Hepatocyte (in vitro differentiated cells): ENCODE measurements at regions not wholly inside any gene's neighbourhood (a gene's known extent, or its start where the extent isn't known, plus 50 kb on each side); places are given as distances from the start of the nearest gene placed in this dataset.

Experiments
- DNase-seq: peaks from one replicate; pipeline ENCODE4 v3.0.0-alpha.2; 2016; ENCODE audit warnings: low spot score
- H2AFZ ChIP-seq: fragments of 200-600 bp; sonication (generic); 2 replicates; pipeline ENCODE4 v1.6.0; 2016; ENCODE audit warnings: antibody characterized with exemption, mild to moderate bottlenecking
- H3K27ac ChIP-seq: fragments of 200-600 bp; sonication (generic); 2 replicates; pipeline ENCODE4 v1.5.1; 2016; ENCODE audit warnings: mild to moderate bottlenecking
- H3K27me3 ChIP-seq: fragments of 200-600 bp; sonication (generic); 2 replicates; pipeline ENCODE4 v1.6.1; 2016
- H3K36me3 ChIP-seq: fragments of 200-600 bp; sonication (generic); replicated peaks from 2 replicates; pipeline ENCODE4 v1.5.1; 2016; ENCODE audit warnings: low read depth; ENCODE audit not compliant: insufficient read depth
- H3K4me1 ChIP-seq: fragments of 200-600 bp; sonication (generic); 2 replicates; pipeline ENCODE4 v1.5.1; 2016; ENCODE audit warnings: mild to moderate bottlenecking, moderate library complexity; ENCODE audit not compliant: insufficient read depth
- H3K4me2 ChIP-seq: fragments of 200-600 bp; sonication (generic); 2 replicates; pipeline ENCODE4 v1.6.0; 2016
- H3K4me3 ChIP-seq: fragments of 200-600 bp; sonication (generic); 2 replicates; pipeline ENCODE4 v1.5.1; 2016; ENCODE audit warnings: mild to moderate bottlenecking
- H3K79me2 ChIP-seq: fragments of 200-600 bp; sonication (generic); 2 replicates; pipeline ENCODE4 v1.6.0; 2017; ENCODE audit warnings: mild to moderate bottlenecking
- H3K9me2 ChIP-seq: fragments of 200-600 bp; sonication (generic); replicated peaks from 2 replicates; pipeline ENCODE4 v1.6.0; 2017; ENCODE audit warnings: mild to moderate bottlenecking; ENCODE audit not compliant: insufficient read depth
- H3K9me3 ChIP-seq: fragments of 200-600 bp; sonication (generic); 2 replicates; pipeline ENCODE4 v1.5.1; 2016; ENCODE audit warnings: low read depth, mild to moderate bottlenecking
- H4K20me1 ChIP-seq: fragments of 200-600 bp; sonication (generic); 2 replicates; pipeline ENCODE4 v1.6.0; 2016; ENCODE audit warnings: mild to moderate bottlenecking; ENCODE audit not compliant: insufficient read depth, poor library complexity, severe bottlenecking
- EZH2 ChIP-seq: fragments of 200-600 bp; sonication (generic); IDR thresholded peaks from 2 replicates; pipeline ENCODE4 v1.6.1; 2016; ENCODE audit warnings: antibody characterized with exemption, mild to moderate bottlenecking, borderline replicate concordance
- EZH2phosphoT487 ChIP-seq: fragments of 200-600 bp; sonication (generic); IDR thresholded peaks from one replicate; pipeline ENCODE4 v1.6.1; 2018; ENCODE audit warnings: antibody characterized with exemption, mild to moderate bottlenecking, low read depth, moderate library complexity; ENCODE audit not compliant: unreplicated experiment, severe bottlenecking
- WGBS: methylation state at CpG from one replicate; pipeline ENCODE4 v1.1.6; 2016; ENCODE audit warnings: low lambda C conversion rate; ENCODE audit errors: missing lambda C conversion rate; 5-methylcytosine and 5-hydroxymethylcytosine counted together
- TF ChIP-seq, protein P1 (sequence below): fragments of 200-600 bp; sonication (generic); IDR thresholded peaks from 2 replicates; pipeline ENCODE4 v1.5.1; 2016; ENCODE audit warnings: antibody characterized with exemption, mild to moderate bottlenecking; ENCODE audit not compliant: poor library complexity

DNA sequence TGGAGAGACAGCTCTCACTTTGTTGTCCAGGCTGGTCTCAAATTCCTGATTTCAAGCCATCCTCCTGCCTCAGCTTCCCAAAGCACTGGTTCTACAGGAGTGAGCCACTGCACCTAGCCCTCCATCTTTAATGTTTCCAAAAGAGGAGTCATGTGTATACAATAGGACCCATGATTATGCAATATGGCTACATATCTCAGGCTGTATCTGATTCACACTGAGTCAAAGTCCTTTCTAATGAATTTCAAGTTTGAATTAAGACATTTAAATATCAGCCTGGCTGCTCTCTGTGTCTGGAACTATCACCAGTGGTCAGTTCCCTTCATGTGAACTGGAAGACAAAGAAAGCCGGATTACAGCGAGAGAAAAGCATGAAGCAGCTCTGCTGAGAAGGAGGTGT is 90.5 kb downstream of the MINAR1 start:
- Histone ChIP-seq H2AFZ (no peak overlapping the region), H3K4me1 (no peaks in the 10 kb centered on the region), H3K9me3 (no peaks in the 10 kb centered on the region), H4K20me1 (no peaks in the 10 kb centered on the region), H3K27me3 (no peaks in the 10 kb centered on the region), H3K27ac (no peak overlapping the region), H3K4me2 (no peak overlapping the region), H3K4me3 (no peak overlapping the region), H3K9me2 (no peaks in the 10 kb centered on the region), H3K79me2 (no peaks in the 10 kb centered on the region), H3K36me3 (no peaks in the 10 kb centered on the region)
- 83% methylated on average over 2 of the region's 2 CpGs for WGBS
- TF ChIP-seq, protein P1, sequence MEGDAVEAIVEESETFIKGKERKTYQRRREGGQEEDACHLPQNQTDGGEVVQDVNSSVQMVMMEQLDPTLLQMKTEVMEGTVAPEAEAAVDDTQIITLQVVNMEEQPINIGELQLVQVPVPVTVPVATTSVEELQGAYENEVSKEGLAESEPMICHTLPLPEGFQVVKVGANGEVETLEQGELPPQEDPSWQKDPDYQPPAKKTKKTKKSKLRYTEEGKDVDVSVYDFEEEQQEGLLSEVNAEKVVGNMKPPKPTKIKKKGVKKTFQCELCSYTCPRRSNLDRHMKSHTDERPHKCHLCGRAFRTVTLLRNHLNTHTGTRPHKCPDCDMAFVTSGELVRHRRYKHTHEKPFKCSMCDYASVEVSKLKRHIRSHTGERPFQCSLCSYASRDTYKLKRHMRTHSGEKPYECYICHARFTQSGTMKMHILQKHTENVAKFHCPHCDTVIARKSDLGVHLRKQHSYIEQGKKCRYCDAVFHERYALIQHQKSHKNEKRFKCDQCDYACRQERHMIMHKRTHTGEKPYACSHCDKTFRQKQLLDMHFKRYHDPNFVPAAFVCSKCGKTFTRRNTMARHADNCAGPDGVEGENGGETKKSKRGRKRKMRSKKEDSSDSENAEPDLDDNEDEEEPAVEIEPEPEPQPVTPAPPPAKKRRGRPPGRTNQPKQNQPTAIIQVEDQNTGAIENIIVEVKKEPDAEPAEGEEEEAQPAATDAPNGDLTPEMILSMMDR: no peak
- no peak for TF ChIP-seq EZH2phosphoT487
- TF ChIP-seq EZH2: no peak
- DNase-seq: no peak

DNA sequence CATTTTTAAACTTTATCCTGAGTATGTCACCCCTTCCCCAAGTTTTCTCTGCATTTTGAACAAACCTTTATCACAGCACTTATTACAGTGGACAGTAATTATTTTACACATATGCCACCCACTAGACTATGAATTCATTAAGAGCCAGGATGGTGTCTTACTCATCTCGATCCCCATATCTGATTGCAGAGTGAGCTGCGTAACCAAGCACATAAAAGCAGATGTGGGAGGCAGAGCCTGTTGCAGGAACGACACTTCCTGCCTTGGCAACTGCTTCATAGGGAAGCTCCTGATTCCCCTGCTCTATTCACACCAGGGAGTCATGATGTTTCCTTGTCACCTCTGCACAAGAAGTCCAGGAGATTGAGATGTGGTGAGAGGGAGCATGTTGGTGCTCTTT is 91.1 kb downstream of the MINAR1 start:
- no peak overlapping the region for H3K4me3 ChIP-seq
- H4K20me1 ChIP-seq: no peaks in the 10 kb centered on the region
- DNase-seq: no peak
- WGBS: 59% methylated on average over 3 of the region's 3 CpGs
- no peak overlapping the region for H2AFZ ChIP-seq
- no peaks in the 10 kb centered on the region for H3K36me3 ChIP-seq
- H3K27me3 ChIP-seq: no peaks in the 10 kb centered on the region
- H3K9me2 ChIP-seq: no peaks in the 10 kb centered on the region
- H3K79me2 ChIP-seq: no peaks in the 10 kb centered on the region
- no peak for TF ChIP-seq EZH2
- no peak for TF ChIP-seq EZH2phosphoT487
- TF ChIP-seq, protein P1: no peak
- no peak overlapping the region for H3K4me2 ChIP-seq
- H3K4me1 ChIP-seq: no peaks in the 10 kb centered on the region
- H3K27ac ChIP-seq: no peak overlapping the region
- H3K9me3 ChIP-seq: no peaks in the 10 kb centered on the region

DNA sequence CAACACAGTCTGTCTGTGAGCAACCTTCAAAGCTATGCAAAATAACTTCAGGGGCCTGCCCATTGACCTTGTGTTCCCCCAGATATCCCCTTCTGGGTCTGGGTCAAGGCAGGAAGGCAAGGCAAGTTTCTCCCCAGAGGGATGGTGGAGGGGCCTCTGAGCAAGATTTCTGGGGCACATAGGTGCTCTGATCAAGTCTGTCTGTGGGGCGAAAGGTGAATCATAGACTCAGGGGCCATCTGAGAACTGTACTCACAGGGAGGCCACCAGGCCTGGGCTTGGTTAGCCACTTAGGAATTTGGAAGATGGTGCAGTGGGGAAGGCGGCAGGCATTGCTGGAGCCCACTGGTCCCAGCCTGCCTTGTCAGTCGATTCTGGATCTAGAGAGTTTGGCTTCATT is 92.4 kb downstream of the MINAR1 start:
- Histone ChIP-seq H3K9me2 (no peaks in the 10 kb centered on the region), H3K4me2 (no peak overlapping the region), H3K27me3 (no peaks in the 10 kb centered on the region), H3K4me3 (no peak overlapping the region), H3K27ac (no peak overlapping the region), H3K36me3 (no peaks in the 10 kb centered on the region), H3K4me1 (no peaks in the 10 kb centered on the region), H3K9me3 (no peaks in the 10 kb centered on the region), H3K79me2 (no peaks in the 10 kb centered on the region), H4K20me1 (no peaks in the 10 kb centered on the region), H2AFZ (no peak overlapping the region)
- WGBS: 89% methylated on average over 3 of the region's 3 CpGs
- TF ChIP-seq EZH2: no peak
- TF ChIP-seq, protein P1: no peak
- TF ChIP-seq EZH2phosphoT487: no peak
- no peak for DNase-seq

DNA sequence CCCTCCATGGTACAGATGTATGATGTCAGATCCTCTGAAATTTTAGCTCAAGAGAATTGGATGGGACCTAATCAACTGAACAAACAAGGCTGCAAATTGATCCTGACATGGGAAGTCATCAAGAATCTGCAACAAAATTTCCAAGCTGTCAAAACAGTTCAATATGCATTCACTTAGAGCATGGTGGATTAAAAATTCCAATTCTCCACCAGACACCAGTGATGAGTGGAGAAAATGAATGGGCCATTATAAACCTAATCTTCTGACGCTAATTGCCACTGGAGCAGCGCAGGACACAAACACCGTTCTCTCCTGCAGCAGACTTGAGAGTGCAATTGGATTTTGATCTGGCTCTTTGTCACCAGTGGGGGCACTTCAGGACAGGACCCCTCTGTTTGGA is 94.2 kb downstream of the MINAR1 start:
- Histone ChIP-seq H3K4me3 (no peak overlapping the region), H2AFZ (no peak overlapping the region), H3K79me2 (no peaks in the 10 kb centered on the region), H3K27me3 (no peaks in the 10 kb centered on the region), H3K4me1 (no peaks in the 10 kb centered on the region), H4K20me1 (no peaks in the 10 kb centered on the region), H3K9me2 (no peaks in the 10 kb centered on the region), H3K4me2 (no peak overlapping the region), H3K27ac (no peak overlapping the region), H3K36me3 (no peaks in the 10 kb centered on the region), H3K9me3 (no peaks in the 10 kb centered on the region)
- no peak for DNase-seq
- WGBS: 78% methylated on average over 3 of the region's 3 CpGs
- TF ChIP-seq, protein P1: no peak
- TF ChIP-seq EZH2phosphoT487 (no peak), EZH2 (no peak)
